ENCODE measurements at regions not wholly inside any gene's neighbourhood (a gene's known extent, or its start where the extent isn't known, plus 50 kb on each side); places are given as distances from the start of the nearest gene placed in this dataset.

GRCh38 chr1:81714636-81715035, 86.1 kb upstream of the ADGRL2 start (continued):
- TF ChIP-seq CHD7 (IDR thresholded peaks at IDR 0.05; ENCODE audit: insufficient replicate concordance, low read length) (no peak), ATF3 (IDR thresholded peaks at IDR 0.05; ENCODE audit: insufficient read depth, low read depth, low read length) (no peak), KDM1A (IDR thresholded peaks at IDR 0.05; ENCODE audit: borderline replicate concordance, low read length) (no peak), FOSL1 (IDR thresholded peaks at IDR 0.05; ENCODE audit: insufficient read depth, low read depth, low read length) (no peak), YY1 (IDR thresholded peaks at IDR 0.05; ENCODE audit: low read depth, low read length) (no peak), SIRT6 (IDR thresholded peaks at IDR 0.05; ENCODE audit: low read length) (no peak), EGR1 (IDR thresholded peaks at IDR 0.05; ENCODE audit: borderline replicate concordance, low read depth, low read length) (no peak)

Measured in H1 (cell line).